GM19239 (cell line): ENCODE measurements at regions not wholly inside any gene's neighbourhood (a gene's known extent, or its start where the extent isn't known, plus 50 kb on each side); places are given as distances from the start of the nearest gene placed in this dataset.
"Not testable (repeated sequence)": the region's sequence is repeated elsewhere in the genome, so short reads cannot be mapped to it uniquely, and the experiment has no call there.

Source experiments
- DNase-seq: peaks from one replicate; pipeline ENCODE4 v3.0.0; 2011; ENCODE audit warnings: low spot score; ENCODE audit not compliant: insufficient read length
- FAIRE-seq: peaks from 2 replicates; lab custom pipeline; 2011; peaks lifted over from hg19 to GRCh38; lab: Jason Lieb, UNC

DNA sequence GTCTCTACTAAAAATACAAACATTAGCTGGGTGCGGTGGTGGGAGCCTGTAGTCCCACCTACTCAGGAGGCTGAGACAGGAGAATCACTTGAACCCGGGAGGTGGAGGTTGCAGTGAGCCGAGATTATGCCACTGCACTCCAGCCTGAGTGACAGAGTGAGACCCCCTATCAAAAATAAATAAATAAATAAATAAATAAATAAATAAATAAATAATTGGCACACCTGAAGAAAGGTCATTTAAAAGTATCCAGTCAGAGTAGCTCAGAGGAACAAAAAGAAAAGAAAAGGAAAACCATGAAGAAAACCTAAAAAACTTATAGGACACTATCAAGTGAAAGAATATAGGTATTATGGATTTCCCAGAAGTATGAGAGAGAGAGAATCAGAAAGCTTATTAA lies 330.1 kb upstream of the AR start:
- not testable (repeated sequence) for DNase-seq, FAIRE-seq

DNA sequence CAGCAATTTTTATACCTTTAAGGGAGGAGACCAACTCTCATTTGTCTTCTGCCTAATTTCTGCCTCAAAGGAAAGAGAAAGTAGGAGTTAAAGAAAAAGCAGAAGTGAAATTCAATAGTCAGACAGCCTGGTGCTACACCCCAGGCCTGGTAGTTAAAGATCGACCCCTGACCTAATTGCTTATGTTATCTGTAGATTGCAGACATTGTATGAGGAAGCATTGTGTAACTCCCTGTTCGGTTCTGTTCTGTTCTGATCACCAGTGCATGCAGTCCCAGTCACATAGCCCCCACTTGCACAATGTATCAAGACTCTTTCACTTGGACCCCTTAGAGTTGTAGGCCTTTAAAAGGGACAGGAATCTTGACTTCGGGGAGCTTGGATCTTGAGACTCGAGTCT lies 335.9 kb upstream of the AR start:
- DNase-seq (no peak), FAIRE-seq (no peak)

DNA sequence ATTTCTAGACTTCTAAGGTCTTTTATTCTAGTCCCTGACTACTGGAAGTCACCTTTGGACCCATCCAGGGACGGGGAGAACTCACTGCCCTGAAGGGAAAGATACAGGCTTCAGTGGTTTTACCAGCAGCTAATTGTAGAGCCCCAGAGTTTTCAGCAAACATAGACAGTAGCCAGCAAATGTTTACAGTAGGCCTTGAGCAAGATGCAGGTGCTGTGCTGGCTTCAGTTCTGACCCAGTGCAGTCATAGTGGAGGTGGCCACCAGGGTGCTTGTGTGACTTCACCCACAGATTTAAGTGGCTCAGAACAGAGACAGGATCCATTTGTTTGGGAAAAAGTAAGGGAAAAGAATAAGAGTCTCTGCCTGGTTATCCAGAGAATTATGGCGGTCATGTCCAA lies 384.4 kb upstream of the AR start:
- DNase-seq (no peak), FAIRE-seq (no peak)

DNA sequence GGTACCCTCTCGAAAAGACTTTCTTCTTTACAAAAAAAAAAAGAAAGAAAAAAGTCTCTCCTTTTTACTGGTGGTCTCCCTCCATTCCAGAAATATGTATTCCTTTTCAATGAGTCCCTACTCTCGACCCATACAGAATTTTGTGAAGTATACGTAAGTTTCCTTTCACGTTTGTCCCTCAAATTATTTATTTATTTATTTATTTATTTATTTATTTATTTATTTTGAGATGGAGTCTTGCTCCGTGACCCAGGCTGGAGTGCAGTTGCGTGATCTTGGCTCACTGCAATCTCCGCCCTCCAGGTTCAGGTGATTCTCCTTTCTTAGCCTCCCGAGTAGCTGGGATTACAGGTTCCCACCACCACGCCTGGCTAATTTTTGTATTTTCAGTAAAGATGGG lies 429.2 kb upstream of the AR start:
- DNase-seq, result no peak
- FAIRE-seq, result no peak

DNA sequence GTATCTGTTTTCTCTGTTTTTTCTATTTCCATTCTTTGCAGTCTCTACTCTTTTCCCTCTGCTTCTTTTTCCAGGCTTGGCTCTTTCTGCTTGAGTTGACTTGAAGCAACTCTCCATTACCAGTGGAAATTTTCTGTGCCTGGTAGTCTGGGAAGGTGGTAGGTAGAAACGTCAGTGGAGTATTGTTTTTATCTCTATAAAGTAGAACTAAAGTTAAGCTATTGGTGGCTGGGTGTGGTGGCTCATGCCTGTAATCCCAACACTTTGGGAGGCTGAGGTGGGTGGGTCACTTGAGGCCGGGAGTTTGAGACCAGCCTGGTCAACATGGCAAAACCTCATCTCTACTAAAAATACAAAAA lies 438.1 kb upstream of the AR start:
- DNase-seq, result no peak
- FAIRE-seq, result no peak

DNA sequence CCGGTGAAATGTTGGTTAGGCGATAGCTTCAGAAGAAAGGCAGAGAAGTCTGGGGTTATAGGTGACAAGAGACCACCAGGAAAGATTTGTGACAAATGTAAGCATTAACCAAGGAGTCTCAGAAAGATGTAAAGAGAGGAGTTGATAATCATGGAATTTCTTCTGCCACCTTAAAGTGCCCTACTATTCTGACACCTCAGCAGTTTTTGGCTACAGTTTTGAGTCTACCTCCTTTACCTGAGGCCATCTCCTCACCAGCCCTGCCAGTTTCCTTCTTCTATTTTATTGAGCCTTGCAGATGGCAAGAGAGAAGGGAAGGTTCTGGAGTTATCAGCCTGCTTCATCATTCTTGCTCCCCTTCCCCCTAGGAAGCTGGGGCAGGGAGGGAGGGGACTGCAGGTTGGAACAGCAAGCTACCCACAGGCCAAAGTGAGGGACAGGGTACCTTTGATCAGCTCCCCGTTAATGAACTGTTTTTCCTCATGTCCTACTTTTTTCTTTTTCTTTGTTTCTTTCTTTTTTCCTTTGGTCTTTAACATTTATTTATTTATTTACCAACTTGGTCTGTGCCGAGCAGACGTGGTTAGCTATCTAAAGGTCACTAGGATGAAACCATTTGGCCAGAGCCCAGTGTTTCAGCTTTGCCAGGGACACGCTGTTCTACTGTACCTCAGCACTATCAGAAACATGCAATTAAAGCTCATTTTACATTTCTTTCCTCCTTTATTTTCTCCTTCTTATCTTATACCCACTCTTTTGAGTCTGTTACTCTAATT lies 438.7 kb upstream of the AR start:
- FAIRE-seq (no peak), DNase-seq (no peak)

DNA sequence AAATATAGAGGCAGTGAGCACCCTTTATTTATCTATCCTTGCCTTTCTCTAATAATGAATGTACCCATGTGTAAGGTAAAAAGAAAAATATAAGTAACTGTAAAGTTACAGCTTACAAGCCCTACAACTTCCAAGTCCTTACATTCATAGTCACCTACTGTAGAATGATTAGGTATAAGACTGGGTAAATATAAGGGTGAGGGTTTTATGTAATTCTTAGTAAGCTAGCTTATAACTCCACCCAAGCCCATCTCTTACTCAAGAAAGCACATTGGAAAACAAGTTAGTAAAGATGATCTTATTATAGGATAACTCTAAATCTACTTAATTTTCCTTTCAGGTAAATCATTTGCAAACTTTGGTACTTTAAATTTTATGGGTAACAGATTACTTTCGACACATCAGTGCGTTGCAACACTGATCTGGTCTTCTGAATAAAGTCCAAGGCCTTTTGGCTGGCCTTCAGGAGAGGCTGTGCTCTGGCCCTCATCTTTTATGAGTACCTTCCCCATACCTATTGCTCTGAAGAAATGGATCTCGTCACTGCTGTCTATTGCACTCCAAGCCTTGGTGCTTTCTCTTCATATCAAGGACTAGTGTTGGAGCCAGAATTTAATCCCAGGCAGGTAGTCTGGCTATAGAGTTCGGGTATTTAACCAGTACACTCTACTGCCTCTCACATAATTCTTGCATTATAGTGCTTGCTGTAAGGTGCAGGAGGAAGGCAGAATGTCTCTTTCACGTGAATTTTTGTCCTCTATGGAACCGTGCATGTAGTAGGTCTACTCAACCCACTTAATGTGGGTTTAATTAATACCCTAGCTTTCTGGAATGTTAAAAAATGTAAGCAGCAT lies 443.6 kb upstream of the AR start:
- DNase-seq (no peak), FAIRE-seq (no peak)

DNA sequence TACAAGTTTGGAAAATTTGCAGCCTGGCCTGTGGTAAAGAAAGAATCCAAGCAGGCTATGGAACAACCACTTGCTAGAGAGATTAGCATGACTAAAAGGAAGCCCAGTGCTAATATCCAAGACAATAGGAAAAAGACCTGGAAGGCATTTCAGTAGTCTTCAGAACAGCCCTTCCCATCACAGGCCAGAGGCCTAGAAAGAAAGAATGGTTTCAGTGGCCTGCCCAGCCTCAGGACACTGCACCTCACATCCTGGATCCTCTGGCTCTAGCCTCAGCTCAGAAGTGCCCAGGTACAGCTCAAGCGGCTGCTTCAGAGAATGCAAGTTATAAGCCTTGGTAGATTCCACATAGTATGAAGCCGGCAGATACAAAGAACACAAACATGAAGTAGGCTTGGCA lies 449.8 kb upstream of the AR start:
- DNase-seq (no peak), FAIRE-seq (no peak)

DNA sequence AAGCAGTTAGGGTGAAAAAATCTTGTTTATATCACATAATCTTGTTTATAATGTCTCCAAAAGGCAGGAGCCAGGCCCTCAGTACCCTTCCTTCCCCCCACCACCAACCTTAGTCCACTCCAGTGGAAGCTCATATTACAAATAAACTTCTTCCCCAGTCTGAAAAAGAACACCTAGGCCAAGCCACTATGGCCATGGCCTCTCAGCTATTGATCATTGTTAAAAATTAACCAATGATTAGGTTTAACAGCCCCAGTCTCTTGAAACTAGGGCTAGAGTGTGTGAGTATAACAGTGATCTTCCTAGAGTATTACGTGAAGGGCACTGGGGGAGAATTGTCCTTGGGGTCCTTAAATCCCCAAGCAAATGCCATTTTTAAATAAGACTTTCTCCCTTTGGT lies 411.9 kb upstream of the EDA2R start:
- DNase-seq, result no peak
- FAIRE-seq, result no peak

DNA sequence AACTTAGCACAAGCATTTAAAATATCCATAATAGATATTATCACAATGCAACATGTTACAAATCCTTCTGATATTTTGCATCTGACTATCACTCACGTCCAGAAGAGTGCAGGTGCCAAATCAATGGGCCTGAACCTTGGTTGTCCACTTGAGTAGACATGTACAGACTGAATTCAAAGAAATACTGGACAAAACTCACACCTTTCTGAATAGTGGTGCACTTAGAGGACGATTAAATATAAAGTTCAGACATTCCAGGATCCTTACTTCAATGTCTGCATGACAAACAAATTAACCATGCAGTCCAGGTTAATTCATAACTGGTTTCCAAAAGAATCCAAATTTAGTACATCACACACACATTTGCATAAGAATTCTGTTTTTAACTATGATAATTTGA lies 406.0 kb upstream of the EDA2R start:
- DNase-seq, result no peak
- FAIRE-seq, result no peak

DNA sequence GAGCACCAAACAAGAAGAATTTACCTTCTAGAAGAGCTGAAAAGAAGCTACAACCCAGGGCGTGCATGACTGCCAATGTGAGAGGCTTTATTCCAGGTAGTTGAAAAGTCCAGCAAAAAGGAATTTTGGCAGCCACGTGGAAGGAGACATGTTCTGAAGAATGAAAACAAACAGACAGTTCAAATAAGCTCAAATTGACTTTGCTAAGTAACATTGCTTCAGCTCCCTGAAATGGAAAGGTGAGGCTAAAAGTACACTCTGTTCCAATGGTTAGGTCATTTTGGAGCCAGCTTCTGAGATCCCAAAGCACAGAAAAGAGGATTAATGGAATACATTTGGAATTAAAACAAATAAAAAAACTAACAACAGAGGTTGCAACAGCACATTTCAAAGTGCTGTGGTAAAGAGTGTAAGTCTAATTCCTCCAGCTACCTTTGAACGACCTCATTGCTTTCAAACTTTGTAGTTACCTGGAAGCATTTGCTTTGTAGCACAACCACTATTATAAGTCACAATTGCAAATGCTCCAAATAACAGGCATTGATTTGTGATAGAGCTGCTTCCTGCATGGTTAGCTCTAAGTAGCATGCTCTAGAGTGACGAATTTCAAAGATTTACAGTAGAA lies 405.3 kb upstream of the EDA2R start:
- FAIRE-seq (no peak), DNase-seq (no peak)

DNA sequence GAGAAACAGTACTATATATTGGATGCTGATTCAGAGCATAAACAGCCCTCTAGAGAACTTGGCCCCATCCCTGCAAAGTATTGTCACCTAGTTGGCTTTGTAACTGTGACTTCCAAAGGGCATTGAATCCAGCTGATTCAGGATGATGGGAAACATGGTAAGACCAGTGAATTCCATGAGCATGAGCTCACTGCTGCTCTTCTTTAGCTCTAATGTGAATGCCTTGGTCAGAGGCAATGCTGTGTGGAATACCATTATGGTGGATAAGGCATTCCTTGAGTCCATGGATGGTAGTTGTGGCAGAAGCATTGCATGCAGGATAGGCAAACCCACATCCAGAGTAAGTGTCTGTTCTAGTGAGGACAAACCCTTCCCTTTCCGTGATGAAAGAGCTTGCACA lies 365.6 kb upstream of the EDA2R start:
- DNase-seq (no peak), FAIRE-seq (no peak)

DNA sequence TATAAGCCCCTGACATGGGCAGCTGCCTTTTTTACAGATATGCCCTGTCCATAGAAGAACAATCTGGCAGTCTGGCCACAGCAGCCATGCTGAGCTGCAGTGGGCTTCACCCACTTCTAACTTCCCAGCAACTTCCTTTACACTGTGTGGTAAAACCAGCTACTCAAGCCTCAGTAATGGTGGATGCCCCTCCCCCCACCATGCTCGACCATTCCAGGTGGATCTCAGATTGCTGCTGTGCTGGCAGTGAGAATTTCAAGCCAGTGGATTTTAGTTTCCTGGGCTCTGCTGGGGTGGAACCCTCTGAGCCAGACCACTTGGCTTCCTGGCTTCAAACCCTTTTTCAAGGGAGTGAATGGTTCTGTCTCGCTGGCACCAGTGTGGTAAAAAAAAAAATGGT lies 355.9 kb upstream of the EDA2R start:
- DNase-seq (no peak), FAIRE-seq (no peak)

DNA sequence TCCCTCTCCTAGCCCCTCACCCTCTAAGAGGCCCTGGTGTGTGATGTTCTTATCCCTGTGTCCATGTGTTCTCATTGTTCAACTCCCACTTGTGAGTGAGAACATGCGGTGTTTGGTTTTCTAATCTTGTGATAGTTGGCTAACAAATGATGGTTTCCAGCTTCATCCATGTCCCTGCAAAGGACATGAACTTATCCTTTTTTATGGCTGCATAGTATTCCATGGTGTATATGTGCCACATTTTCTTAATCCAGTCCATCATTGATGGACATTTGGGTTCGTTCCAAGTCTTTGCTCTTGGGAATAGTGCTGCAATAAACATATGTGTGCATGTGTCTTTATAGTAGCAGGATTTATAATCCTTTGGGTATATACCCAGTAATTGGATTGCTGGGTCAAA lies 353.2 kb upstream of the EDA2R start:
- not testable (repeated sequence) for FAIRE-seq

DNA sequence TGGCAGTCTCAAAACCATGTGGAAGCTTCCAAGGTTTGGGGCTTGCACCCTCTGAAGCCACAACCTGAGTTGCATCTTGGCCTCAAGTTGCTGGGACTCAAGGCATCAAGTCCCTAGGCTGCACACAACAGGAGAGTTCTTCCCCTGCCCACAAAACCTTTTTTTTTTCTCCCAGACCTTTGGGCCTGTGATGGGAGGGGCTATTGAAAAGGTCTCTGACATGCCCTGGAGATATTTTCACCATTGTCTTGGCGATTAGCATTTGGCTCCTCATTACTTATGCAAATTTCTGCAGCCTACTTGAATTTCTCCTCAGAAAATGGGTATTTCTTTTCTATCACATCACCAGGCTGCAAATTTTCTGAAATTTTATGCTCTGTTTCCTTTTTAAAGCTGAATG lies 349.5 kb upstream of the EDA2R start:
- no peak for DNase-seq
- no peak for FAIRE-seq

More for the DNA sequence above, 353.2 kb upstream of the EDA2R start:
- not testable (repeated sequence) for DNase-seq

DNA sequence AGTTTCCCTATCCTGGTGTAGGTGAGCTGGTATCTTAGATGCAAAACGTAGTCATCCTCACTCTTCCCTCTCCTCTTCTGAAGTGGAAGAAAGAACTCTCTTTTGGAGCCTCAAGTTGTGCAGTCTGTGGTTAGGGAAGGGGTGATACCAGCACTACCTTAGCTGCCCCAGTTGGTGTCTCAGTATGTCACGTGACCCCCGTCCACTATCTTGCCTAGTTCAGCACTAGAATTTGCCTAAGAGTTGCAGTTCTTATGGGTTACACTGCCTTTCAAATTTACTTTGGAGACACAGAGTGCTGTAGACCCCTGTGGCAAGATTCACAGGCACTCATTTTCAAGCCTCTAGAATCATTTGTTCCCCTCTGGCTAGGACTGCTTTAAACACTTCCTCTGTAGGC lies 322.8 kb upstream of the EDA2R start:
- no peak for DNase-seq
- FAIRE-seq, result no peak

DNA sequence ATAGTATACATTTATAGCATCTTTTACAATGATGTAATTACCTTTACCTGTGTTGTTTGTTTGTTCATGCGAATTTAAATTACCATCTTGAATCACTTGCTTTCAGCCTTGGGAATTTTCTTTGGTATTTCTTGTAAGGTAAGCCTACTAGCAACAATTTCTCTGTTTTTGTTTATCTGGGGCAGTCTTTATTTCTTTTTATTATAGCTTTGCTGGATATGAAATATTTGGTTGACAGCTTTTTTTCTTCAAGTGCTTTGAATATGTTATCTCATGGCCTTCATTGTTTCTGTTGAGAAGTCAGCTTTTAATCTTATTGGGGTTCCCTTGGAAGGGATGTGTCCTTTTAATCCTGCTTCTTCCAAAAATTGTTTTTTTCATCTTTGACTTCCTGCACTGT lies 292.8 kb upstream of the EDA2R start:
- DNase-seq (no peak), FAIRE-seq (no peak)

DNA sequence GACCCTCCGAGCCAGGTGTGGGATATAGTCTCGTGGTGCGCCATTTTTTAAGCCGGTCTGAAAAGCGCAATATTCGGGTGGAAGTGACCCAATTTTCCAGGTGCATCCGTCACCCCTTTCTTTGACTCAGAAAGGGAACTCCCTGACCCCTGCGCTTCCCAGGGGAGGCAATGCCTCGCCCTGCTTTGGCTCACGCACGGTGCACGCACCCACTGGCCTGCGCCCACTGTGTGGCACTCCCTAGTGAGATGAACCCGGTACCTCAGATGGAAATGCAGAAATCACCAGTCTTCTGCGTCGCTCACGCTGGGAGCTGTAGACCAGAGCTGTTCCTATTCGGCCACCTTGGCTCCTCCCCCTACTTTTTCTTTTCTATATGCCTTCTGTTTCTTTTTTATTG lies 291.6 kb upstream of the EDA2R start:
- not testable (repeated sequence) for FAIRE-seq, DNase-seq

DNA sequence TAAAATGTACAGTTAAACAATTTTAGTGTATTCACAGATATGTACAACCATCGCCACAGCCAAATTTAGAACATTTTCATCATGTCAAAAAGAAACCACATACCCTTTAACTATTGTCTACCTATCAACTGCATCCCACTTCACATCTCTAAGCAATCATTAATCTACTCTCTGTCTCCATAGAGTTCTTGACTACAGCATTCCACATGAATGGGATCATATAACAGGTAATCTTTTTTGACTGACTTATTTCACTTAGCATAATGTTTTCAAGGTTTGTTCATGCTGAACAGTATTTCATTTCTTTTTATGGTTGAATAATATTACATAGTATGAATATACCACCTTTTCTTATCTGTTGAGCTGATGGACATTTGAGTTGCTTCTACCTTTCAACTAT lies 281.4 kb upstream of the EDA2R start:
- FAIRE-seq (no peak), DNase-seq (no peak)

DNA sequence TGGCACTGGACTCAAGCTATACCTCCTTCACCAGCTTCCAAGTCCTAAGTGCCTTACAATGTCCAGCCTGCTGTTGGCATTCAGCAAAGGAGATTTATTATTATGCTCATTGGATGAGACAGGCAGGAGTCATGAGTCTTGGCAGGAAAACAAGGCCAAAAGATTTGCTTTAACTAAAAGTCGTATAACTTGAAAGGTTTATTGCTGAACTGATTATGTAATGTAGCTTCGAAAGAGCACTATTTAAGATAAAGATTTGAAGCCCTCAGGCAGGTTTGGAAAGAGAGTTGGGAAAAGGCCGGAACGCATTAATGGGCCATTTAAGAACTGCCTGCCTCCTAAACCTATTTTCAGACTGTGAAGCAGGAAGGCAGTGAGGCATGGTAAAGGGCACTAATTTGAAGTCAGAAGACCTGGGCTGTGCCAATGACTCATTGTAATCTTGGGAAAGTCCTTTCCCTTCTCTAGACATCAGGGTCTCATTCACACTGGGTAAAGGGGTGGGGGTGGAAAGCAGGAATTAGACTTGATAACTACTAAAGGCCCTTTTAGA lies 280.5 kb upstream of the EDA2R start:
- FAIRE-seq, result no peak
- no peak for DNase-seq

DNA sequence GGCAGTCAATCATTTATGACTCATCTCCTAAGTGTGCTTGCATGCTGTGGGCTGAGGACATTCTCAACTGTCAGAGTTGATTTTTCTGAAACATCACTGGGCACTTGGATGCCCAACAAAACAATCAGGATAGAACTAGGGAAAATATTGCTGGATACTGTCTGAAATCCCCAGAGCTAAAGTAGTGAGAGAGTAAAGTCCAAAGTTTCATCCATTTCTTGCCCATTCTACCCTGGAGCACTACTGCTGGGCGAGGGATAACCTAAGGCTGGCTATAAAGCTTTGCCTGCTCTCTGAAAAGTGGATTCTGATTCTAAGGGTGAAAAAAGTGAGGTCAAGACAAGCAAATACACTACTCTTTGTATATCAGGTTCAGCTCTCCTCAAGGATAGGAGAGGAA lies 279.6 kb upstream of the EDA2R start:
- no peak for FAIRE-seq
- no peak for DNase-seq
